A673 (cell line): ENCODE measurements at regions not wholly inside any gene's neighbourhood (a gene's known extent, or its start where the extent isn't known, plus 50 kb on each side); places are given as distances from the start of the nearest gene placed in this dataset.

Source experiments
- BruUV-seq: library from RNA; stranded (reverse); fragments of 400-500 nt; replicated peaks from 2 replicates; lab custom pipeline; 2021; lab: Mats Ljungman, UMichigan
- CTCF ChIA-PET: fragments of 300-600 bp; sonication (Branson Sonifier 250); formaldehyde crosslinking; loops from one replicate; lab custom pipeline; 2022; ENCODE audit warnings: antibody characterized with exemption; lab: Charles Lee
- POLR2A ChIA-PET: fragments of 300-600 bp; sonication (Branson Sonifier 250); formaldehyde crosslinking; loops from one replicate; lab custom pipeline; 2022; ENCODE audit warnings: antibody characterized with exemption; ENCODE audit not compliant: low non-redundant PET; lab: Charles Lee
- DNase-seq: peaks from one replicate; pipeline ENCODE4 v3.0.0-alpha.2; 2015; ENCODE audit warnings: low spot score
- H3K27ac ChIP-seq: fragments of 200-600 bp; sonication (generic); 2 replicates; pipeline ENCODE4 v1.5.1; 2016; ENCODE audit warnings: mixed run types, low read depth, mild to moderate bottlenecking, mixed read lengths, antibody characterized with exemption, low read length; ENCODE audit not compliant: poor library complexity, severe bottlenecking
- H3K27me3 ChIP-seq: fragments of 200-600 bp; sonication (generic); replicated peaks from 2 replicates; pipeline ENCODE4 v1.6.1; 2017; ENCODE audit warnings: mixed run types, low read depth, mild to moderate bottlenecking, mixed read lengths, antibody characterized with exemption, low read length; ENCODE audit not compliant: insufficient read depth, poor library complexity
- H3K36me3 ChIP-seq: fragments of 200-600 bp; sonication (generic); 2 replicates; pipeline ENCODE4 v1.6.1; 2016; ENCODE audit warnings: mixed run types, mild to moderate bottlenecking, mixed read lengths, antibody characterized with exemption, low read length; ENCODE audit not compliant: insufficient read depth, poor library complexity, severe bottlenecking
- H3K4me1 ChIP-seq: fragments of 200-600 bp; sonication (generic); 2 replicates; pipeline ENCODE4 v1.6.1; 2017; ENCODE audit warnings: mixed run types, mild to moderate bottlenecking, mixed read lengths, antibody characterized with exemption, low read length; ENCODE audit not compliant: insufficient read depth, poor library complexity, severe bottlenecking
- H3K4me3 ChIP-seq: fragments of 200-600 bp; sonication (generic); 2 replicates; pipeline ENCODE4 v1.5.1; 2016; ENCODE audit warnings: low read depth, mixed run types, mild to moderate bottlenecking, mixed read lengths, low read length; ENCODE audit not compliant: poor library complexity, severe bottlenecking
- H3K9me3 ChIP-seq: fragments of 200-600 bp; sonication (generic); 2 replicates; pipeline ENCODE4 v1.6.1; 2016; ENCODE audit warnings: mixed run types, low read depth, mild to moderate bottlenecking, mixed read lengths, antibody characterized with exemption, low read length; ENCODE audit not compliant: poor library complexity, severe bottlenecking
- EZH2 ChIP-seq: fragments of 200-600 bp; sonication (generic); IDR thresholded peaks from 2 replicates; pipeline ENCODE4 v1.6.1; 2017; ENCODE audit warnings: borderline replicate concordance, low read depth, mild to moderate bottlenecking, mixed read lengths, antibody characterized with exemption, low read length; ENCODE audit not compliant: poor library complexity, severe bottlenecking
- intact Hi-C: fragments of 100-400 bp; cut with micrococcal nuclease; formaldehyde crosslinking; loops from one replicate; pipeline ENCODE4 v1.10.0; 2022; ENCODE audit not compliant: unreplicated experiment
- TF ChIP-seq, protein P1 (sequence below): fragments of 300-800, 200-600 bp; sonication (generic); conservative IDR thresholded peaks from 2 replicates; pipeline ENCODE4 v1.5.1; 2017; ENCODE audit warnings: low read depth, mild to moderate bottlenecking, antibody characterized with exemption, low read length, moderate library complexity, mixed read lengths

- no peak for DNase-seq
- no peaks in the 10 kb centered on the region for H3K9me3 ChIP-seq
- no peak overlapping the region for H3K27ac ChIP-seq
- ChIA-PET POLR2A (no interaction called here), CTCF (no interaction called here)
- H3K4me3 ChIP-seq = no peak overlapping the region
- no peaks in the 10 kb centered on the region for H3K36me3 ChIP-seq
- intact Hi-C loops = no loop called here
- TF ChIP-seq EZH2 = no peak
- no TSS peak for BruUV-seq
- H3K27me3 ChIP-seq = no peaks in the 10 kb centered on the region
- no peaks in the 10 kb centered on the region for H3K4me1 ChIP-seq
Measured at GRCh38 chr21:25324666-25325065, 282.6 kb downstream of the MRPL39 start.

- Histone ChIP-seq H3K36me3 (no peaks in the 10 kb centered on the region), H3K9me3 (no peaks in the 10 kb centered on the region), H3K27me3 (no peaks in the 10 kb centered on the region), H3K27ac (no peak overlapping the region), H3K4me1 (no peaks in the 10 kb centered on the region), H3K4me3 (no peak overlapping the region)
- ChIA-PET CTCF (no interaction called here), POLR2A (no interaction called here)
- intact Hi-C loops = no loop called here
- no peak for DNase-seq
- TF ChIP-seq, protein P1, sequence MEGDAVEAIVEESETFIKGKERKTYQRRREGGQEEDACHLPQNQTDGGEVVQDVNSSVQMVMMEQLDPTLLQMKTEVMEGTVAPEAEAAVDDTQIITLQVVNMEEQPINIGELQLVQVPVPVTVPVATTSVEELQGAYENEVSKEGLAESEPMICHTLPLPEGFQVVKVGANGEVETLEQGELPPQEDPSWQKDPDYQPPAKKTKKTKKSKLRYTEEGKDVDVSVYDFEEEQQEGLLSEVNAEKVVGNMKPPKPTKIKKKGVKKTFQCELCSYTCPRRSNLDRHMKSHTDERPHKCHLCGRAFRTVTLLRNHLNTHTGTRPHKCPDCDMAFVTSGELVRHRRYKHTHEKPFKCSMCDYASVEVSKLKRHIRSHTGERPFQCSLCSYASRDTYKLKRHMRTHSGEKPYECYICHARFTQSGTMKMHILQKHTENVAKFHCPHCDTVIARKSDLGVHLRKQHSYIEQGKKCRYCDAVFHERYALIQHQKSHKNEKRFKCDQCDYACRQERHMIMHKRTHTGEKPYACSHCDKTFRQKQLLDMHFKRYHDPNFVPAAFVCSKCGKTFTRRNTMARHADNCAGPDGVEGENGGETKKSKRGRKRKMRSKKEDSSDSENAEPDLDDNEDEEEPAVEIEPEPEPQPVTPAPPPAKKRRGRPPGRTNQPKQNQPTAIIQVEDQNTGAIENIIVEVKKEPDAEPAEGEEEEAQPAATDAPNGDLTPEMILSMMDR = no peak
- TF ChIP-seq EZH2 = no peak
- no TSS peak for BruUV-seq
Measured at GRCh38 chr21:25323356-25323949, 283.8 kb downstream of the MRPL39 start.

- POLR2A ChIA-PET = no interaction called here
- TF ChIP-seq, protein P1 = no peak
- TF ChIP-seq EZH2 = no peak
- Histone ChIP-seq H3K4me1 (no peaks in the 10 kb centered on the region), H3K27ac (no peak overlapping the region), H3K9me3 (no peaks in the 10 kb centered on the region), H3K36me3 (no peaks in the 10 kb centered on the region), H3K4me3 (no peak overlapping the region), H3K27me3 (no peaks in the 10 kb centered on the region)
- no peak for DNase-seq
- intact Hi-C loops = loop anchor here (10.0 kb wide), 1 partner anchor 419 kb away; no protein-coding TSS in a partner anchor
- no TSS peak for BruUV-seq
- CTCF ChIA-PET = no interaction called here
Measured at GRCh38 chr21:25314247-25314646, 293.0 kb downstream of the MRPL39 start.

DNA sequence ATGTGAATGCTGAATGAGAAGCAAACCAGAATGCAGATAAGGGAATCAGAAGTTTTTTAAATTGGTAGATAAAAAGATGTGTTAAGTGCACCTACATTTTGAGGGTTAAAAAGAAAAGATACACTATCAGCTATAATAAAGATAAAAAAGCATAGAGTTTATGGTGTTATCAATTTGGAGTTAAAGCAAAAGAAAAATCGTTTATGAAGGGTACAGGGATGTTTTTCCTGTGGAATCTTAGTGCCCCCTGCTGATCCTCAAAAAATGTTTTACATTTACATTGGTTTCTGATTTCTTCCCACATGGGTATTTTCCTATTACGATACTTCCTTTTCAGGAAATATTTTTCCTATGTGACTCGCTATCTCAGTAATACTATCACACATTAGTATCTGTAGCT is 293.5 kb downstream of the MRPL39 start:
- ChIA-PET POLR2A (no interaction called here), CTCF (no interaction called here)
- TF ChIP-seq EZH2 = no peak
- TF ChIP-seq, protein P1 = peak; percentile 26; the same call in 1 of the 2 replicates
- H3K27me3 ChIP-seq = no peaks in the 10 kb centered on the region
- H3K27ac ChIP-seq = no peak overlapping the region
- peak; percentile 11 for DNase-seq
- BruUV-seq = no TSS peak
- no peaks in the 10 kb centered on the region for H3K9me3 ChIP-seq
- no peak overlapping the region for H3K4me3 ChIP-seq
- H3K36me3 ChIP-seq = no peaks in the 10 kb centered on the region
- no peaks in the 10 kb centered on the region for H3K4me1 ChIP-seq
- intact Hi-C loops = loop anchor here (10.0 kb wide), 1 partner anchor 419 kb away; no protein-coding TSS in a partner anchor
